NCI-H524 treated with DMSO at 0.1 percent for 48 hours (cell line): ENCODE measurements at regions not wholly inside any gene's neighbourhood (a gene's known extent, or its start where the extent isn't known, plus 50 kb on each side); places are given as distances from the start of the nearest gene placed in this dataset.

ENCODE experiments used
- DNase-seq: peaks from one replicate; lab custom pipeline; 2025; lab: John Stamatoyannopoulos, UW

DNA sequence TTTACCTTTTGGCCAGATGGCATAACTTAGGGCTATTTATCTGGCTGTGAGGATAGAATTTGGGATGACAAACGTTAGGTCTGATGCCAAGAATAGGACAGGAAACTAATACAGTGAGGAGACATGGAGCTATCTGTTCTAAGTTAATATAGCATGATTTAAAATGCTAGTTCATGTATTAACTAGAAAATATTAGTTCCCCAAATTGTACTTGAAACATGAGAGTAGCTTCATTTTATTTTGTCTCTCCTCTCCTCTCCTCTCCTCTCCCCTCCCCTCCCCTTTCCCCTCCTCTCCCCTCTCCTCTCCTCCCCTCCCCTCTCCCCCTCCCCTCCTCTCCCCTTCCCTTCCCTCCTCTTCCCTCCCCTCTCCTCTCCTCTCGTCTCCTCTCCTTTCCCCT lies 101.1 kb upstream of the MYO16 start:
- no peak for DNase-seq

DNA sequence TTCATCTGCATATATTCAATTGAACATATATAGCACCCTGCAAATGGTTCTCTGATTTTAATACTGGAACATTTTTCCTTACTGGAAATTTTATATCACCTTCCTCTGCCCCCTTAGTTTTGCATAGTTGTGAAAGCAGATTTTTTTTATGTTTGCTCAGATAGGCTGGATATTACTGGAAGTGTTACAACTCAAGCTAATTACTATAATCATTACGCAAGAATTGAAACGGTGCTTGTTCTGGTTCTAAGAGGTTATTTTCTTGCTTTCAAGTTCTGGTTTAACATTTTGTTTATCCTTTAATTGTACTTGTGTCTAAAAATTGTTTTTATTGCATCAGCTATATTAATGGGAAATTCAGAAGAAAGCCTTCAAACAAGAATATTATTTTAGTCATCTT lies 95.6 kb upstream of the MYO16 start:
- DNase-seq = no peak

DNA sequence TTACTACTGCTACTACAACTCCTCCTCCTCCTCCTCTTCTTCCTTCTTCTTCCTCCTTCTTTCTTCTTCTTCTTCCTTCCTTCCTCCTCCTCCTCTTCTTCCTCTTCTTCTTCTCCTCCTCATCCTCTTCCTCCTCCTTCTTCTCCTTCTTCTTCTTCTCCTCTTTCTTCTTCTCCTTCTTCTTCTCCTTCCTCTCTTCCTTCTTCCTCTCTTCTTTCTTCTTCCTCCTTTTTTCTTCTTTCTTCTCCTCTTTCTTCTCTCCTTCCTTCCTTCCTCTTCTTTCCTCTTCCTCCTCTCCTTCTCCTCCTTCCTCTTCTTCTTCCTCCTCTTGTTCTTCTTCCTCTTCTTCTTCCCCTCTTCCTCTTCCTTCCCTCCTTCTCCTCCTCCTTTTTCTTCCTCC lies 94.7 kb upstream of the MYO16 start:
- DNase-seq = no peak

DNA sequence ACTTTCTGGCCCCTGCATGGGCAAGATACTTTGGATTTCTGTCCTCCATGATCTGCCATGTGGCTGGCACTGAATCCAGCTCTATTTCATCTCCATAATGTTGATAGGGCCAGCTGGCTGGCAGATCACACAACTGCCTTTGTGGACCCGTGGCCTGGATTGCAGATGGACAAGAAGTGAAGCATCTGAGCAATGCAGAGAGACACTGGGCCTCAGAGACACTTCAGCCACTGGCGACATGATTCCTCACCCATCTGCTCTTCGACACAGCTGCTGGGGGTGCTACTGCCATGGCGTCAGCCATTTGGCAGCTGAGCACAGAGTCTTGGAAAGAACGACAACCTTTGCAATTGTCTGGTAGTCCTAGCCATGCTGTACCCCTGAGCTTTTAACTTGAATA lies 79.5 kb upstream of the MYO16 start:
- DNase-seq = peak; percentile 59

DNA sequence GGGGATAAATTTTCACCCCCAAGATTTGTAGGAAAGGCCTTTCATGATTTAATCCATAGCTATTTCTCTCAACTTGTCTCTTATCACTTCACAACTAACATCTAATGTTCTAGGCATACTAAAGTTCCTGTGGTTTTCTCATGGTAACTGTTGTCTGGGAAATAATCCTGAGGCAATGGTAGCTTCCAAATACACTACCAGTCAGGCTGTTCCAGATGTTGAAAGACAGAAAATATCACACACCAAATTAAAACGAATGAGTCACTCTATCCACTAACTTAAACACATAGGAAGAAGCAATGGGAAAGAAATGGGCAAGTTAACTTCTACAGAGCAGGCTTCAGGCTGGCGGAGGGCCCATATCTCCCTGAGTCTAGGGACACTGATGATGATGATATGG lies 77.7 kb upstream of the MYO16 start:
- no peak for DNase-seq

DNA sequence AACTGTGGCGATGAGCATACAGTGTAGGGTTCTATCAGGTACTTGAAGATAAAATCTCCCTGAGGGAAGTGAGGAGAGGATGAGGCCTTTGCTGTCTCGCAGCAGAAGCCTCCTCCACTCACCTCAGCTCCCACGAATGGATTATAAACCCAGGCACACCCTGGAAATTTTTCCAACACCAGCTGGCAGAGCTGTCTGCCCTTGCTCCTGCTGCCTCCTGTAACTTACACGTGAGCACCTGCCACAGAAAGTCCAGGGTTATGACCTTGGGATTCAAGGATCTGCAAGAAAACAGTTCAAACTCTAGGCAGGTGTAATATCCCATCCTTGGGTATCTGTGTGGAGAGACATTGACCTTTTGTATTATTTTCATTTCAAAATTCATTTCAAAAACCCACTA lies 70.9 kb upstream of the MYO16 start:
- DNase-seq = peak; percentile 19

DNA sequence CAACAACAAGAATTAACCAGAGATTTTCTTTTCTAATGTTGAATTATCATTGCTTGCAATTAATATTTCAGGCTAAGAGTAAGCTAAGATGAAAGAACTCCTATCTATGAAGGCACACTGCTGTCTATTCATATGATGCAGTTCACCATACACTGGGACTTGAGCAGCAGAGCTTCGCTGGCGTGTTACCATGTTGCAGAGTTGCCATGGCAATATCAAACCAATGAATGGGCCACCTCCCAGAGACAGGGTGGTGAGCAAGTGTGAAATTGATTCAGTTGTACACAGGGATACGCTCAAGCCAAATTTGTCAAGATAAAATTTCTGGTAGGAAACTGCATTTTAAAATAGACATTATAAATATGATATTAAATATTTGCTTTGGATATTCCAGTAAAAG lies 69.3 kb upstream of the MYO16 start:
- DNase-seq = no peak

DNA sequence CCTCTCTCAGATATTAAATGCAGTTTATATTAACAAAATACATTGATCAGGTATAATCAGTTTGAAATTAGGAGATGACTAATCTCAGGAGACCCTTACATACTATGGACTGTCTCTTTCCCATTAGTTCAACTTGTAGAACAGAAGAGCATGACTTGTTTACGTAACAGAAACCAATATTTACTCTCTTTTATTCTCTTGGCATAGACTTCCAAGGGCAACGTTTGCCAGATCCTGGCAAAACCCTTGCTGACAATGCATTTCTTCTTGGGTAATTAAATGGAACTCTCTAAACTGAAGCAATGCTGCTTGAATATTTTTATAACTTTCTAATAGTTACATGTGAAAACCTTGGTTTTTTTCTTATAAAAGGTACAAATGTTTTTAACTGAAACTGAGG lies 68.3 kb upstream of the MYO16 start:
- DNase-seq = no peak

DNA sequence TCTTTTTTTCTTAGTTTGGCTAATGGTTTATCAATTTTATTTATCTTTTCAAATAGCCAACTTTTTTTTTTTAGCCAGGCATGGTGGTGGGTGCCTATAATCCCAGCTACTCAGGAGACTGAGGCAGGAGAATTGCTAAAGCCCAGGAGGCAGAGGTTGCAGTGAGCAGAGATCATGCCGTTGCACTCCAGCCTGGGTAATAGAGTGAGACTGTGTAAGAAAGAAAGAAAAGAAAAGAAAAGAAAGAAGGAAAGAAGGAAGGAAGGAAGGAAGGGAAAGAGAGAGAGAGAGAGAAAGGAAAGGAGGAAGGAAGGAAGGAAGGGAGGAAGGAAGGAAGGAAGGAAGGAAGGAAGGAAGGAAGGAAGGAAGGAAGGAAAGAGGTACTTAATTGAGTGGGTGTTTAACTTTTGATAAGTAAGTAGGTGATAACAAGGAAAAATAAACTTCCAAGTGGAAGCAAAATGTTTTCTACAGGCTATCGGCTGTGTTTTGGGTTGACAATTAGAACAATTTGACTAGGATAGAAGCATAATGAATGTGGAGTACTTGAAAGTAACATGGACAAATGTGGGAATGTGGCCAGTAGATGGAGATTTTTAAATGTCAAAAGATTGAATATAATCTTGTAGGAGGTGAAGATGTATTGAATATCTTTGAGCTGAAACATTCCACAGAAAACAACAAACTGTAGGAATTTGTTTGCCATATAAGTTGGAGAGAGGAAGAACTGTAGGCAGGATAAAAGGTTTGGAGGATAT lies 62.8 kb upstream of the MYO16 start:
- no peak for DNase-seq

DNA sequence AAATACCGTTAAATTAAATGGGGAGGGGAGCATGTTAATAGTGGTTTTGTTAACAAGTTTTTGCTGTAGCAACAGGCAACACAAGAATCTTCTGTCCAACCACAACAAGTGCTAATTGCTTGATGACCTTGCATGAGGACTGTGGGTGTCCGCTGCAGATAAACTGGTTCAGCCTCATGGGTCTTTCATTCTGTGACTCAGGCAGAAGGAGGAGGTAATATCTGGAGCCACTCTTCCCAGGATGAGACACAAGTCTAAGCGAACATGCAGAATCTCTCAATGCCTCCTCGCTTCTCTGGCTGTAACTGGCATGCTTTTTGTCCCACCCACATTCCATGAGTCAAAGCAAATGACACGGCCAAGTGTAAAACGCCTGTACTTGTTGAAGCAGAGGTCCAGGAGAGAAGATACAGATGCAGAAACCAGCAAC lies 56.6 kb upstream of the MYO16 start:
- no peak for DNase-seq

DNA sequence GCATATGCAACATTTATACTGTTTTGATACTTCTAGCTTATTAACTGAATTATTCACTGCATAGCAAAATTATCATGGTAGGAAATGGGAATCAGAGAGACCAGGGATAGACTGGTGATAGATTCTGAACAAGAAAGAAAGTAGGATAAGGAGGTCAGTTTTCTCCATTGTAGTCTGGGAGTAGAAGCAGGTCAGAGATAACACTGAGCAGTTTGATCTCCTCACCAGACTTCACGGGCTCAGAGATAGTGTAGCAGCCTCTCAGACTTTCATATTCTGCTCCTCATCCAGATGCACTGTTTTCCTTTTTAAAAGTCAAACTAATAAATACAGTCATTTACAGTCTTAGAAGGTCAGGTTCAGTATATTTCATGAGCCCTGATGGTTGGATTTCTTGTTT lies 56.0 kb upstream of the MYO16 start:
- no peak for DNase-seq

DNA sequence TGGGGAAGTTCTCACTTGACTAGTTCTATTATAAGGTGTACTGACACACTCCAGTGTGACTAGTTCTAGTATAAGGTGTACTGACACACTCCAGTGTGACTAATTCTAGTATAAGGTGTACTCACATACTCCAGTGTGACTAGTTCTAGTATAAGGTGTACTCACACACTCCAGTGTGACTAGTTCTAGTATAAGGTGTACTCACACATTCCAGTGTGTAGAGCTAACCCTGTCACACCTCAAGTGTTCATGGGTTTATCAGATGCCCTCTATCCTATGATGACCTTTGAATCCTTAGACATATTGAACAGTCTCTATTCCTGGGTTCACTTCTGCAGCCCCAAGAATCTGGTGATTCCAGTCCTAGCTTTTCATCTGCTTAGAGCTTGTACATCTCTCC lies 54.6 kb upstream of the MYO16 start:
- no peak for DNase-seq

DNA sequence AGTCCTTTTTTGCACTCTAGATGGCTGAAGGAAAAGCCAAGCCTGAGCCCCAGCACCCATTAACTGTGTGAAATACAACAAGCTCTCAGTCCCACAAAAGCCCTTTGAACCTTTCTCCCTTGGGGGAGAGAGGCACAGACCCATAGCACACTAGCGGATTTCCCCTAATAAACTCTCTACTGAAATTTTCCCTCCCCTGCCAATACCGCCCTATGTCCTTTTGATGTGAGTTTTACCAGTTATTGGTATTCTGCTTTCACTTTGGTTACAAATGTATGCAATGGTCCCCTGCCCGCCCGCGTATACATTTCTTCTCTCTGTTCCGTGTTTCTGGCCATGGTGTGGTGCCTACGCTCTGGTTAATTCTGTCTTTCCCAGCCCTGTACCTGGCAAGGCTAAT lies 54.0 kb upstream of the MYO16 start:
- DNase-seq = no peak
